ENCODE measurements at regions not wholly inside any gene's neighbourhood (a gene's known extent, or its start where the extent isn't known, plus 50 kb on each side); places are given as distances from the start of the nearest gene placed in this dataset.
"Not testable (repeated sequence)": the region's sequence is repeated elsewhere in the genome, so short reads cannot be mapped to it uniquely, and the experiment has no call there.

- DNase-seq: no peak
These were observed 79.3 kb upstream of the IRX4 start for GRCh38 chr5:1961952-1962595.

GRCh38 chr5:1961304-1961946 is 78.7 kb upstream of the IRX4 start:
- no peak for DNase-seq

- DNase-seq: no peak
These were observed 78.0 kb upstream of the IRX4 start for GRCh38 chr5:1960595-1961303.

GRCh38 chr5:1959725-1960581 is 77.2 kb upstream of the IRX4 start:
- no peak for DNase-seq

- DNase-seq: no peak
These were observed 76.5 kb upstream of the IRX4 start for GRCh38 chr5:1959231-1959630.

- no peak for DNase-seq
These were observed 75.7 kb upstream of the IRX4 start for GRCh38 chr5:1958211-1959010.

GRCh38 chr5:1955586-1955985 is 72.9 kb upstream of the IRX4 start:
- no peak for DNase-seq

- not testable (repeated sequence) for DNase-seq
These were observed 71.0 kb upstream of the IRX4 start for GRCh38 chr5:1953710-1954109.

GRCh38 chr5:1952444-1953099 is 69.8 kb upstream of the IRX4 start:
- no peak for DNase-seq

- DNase-seq: no peak
These were observed 69.3 kb upstream of the IRX4 start for GRCh38 chr5:1952021-1952420.

GRCh38 chr5:1951165-1951816 is 68.6 kb upstream of the IRX4 start:
- DNase-seq: no peak

GRCh38 chr5:1950708-1951103 is 68.0 kb upstream of the IRX4 start:
- no peak for DNase-seq

GRCh38 chr5:1950096-1950707 is 67.5 kb upstream of the IRX4 start:
- DNase-seq: no peak

GRCh38 chr5:1949253-1949652 is 66.5 kb upstream of the IRX4 start:
- no peak for DNase-seq

GRCh38 chr5:1948663-1949191 is 66.0 kb upstream of the IRX4 start:
- DNase-seq: no peak

GRCh38 chr5:1948111-1948510 is 65.4 kb upstream of the IRX4 start:
- no peak for DNase-seq

- no peak for DNase-seq
These were observed 64.1 kb upstream of the IRX4 start for GRCh38 chr5:1946776-1947175.

GRCh38 chr5:1946122-1946677 is 63.5 kb upstream of the IRX4 start:
- no peak for DNase-seq

- DNase-seq: no peak
These were observed 62.9 kb upstream of the IRX4 start for GRCh38 chr5:1945606-1946005.

- no peak for DNase-seq
These were observed 61.7 kb upstream of the IRX4 start for GRCh38 chr5:1944408-1944807.
